Right renal cortex interstitium (tissue), 3 donors: ENCODE measurements at regions not wholly inside any gene's neighbourhood (a gene's known extent, or its start where the extent isn't known, plus 50 kb on each side); places are given as distances from the start of the nearest gene placed in this dataset.
"Not testable (repeated sequence)": the region's sequence is repeated elsewhere in the genome, so short reads cannot be mapped to it uniquely, and the experiment has no call there.

Source experiments
- DNase-seq, 3 donors: peaks; one replicate each; pipeline ENCODE4 v3.0.0-alpha.2; 2013; ENCODE audit warnings: low read depth in 3 of 3, low spot score in 2 of 3

GRCh38 chr22:47860907-47861306 lies 1098.5 kb downstream of the TBC1D22A start:
- DNase-seq: not testable (repeated sequence)

GRCh38 chr22:47859881-47860525 lies 1097.6 kb downstream of the TBC1D22A start:
- DNase-seq: peak in 1 of 3 donors; percentile 40

- DNase-seq: no peak
Measured at GRCh38 chr22:47858773-47859306, 1096.4 kb downstream of the TBC1D22A start.

GRCh38 chr22:47854680-47855079 lies 1092.2 kb downstream of the TBC1D22A start:
- DNase-seq: no peak

GRCh38 chr22:47854251-47854650 lies 1091.8 kb downstream of the TBC1D22A start:
- DNase-seq: no peak

- DNase-seq: no peak
Measured at GRCh38 chr22:47853750-47854149, 1091.3 kb downstream of the TBC1D22A start.

GRCh38 chr22:47851586-47851985 lies 1089.1 kb downstream of the TBC1D22A start:
- DNase-seq: no peak

- DNase-seq: peak; percentile 33 to 63 (median 56)
Measured at GRCh38 chr22:47850644-47851151, 1088.2 kb downstream of the TBC1D22A start.

GRCh38 chr22:47849576-47849975 lies 1087.1 kb downstream of the TBC1D22A start:
- DNase-seq: no peak

- no peak for DNase-seq
Measured at GRCh38 chr22:47848184-47848920, 1085.9 kb downstream of the TBC1D22A start.

GRCh38 chr22:47847131-47847890 lies 1084.9 kb downstream of the TBC1D22A start:
- no peak for DNase-seq

GRCh38 chr22:47846206-47846605 lies 1083.8 kb downstream of the TBC1D22A start:
- DNase-seq: no peak

- DNase-seq: no peak
Measured at GRCh38 chr22:47842119-47842518, 1079.7 kb downstream of the TBC1D22A start.

- DNase-seq: no peak
Measured at GRCh38 chr22:47841156-47841555, 1078.7 kb downstream of the TBC1D22A start.

GRCh38 chr22:47839595-47840227 lies 1077.3 kb downstream of the TBC1D22A start:
- no peak for DNase-seq

GRCh38 chr22:47837703-47838102 lies 1075.3 kb downstream of the TBC1D22A start:
- DNase-seq: no peak

GRCh38 chr22:47836957-47837356 lies 1074.5 kb downstream of the TBC1D22A start:
- DNase-seq: no peak

- DNase-seq: no peak
Measured at GRCh38 chr22:47835726-47836125, 1073.3 kb downstream of the TBC1D22A start.

GRCh38 chr22:47826016-47826415 lies 1063.6 kb downstream of the TBC1D22A start:
- no peak for DNase-seq

GRCh38 chr22:47822422-47822821 lies 1060.0 kb downstream of the TBC1D22A start:
- no peak for DNase-seq

- no peak for DNase-seq
Measured at GRCh38 chr22:47818496-47818895, 1056.0 kb downstream of the TBC1D22A start.
